GM19467 (cell line): ENCODE measurements at regions not wholly inside any gene's neighbourhood (a gene's known extent, or its start where the extent isn't known, plus 50 kb on each side); places are given as distances from the start of the nearest gene placed in this dataset.
"Not testable (repeated sequence)": the region's sequence is repeated elsewhere in the genome, so short reads cannot be mapped to it uniquely, and the experiment has no call there.

Experiments used
- ATAC-seq: cut with Tn5 transposase; IDR thresholded peaks from one replicate; pipeline ENCODE4 v1.9.1; 2021; ENCODE audit warnings: mild to moderate bottlenecking, moderate library complexity; ENCODE audit not compliant: unreplicated experiment

GRCh38 chr7:149607683-149608082, 110.1 kb upstream of the ZNF746 start:
- ATAC-seq = no peak

GRCh38 chr7:149606826-149607225, 109.2 kb upstream of the ZNF746 start:
- no peak for ATAC-seq

- no peak for ATAC-seq
Observed at GRCh38 chr7:149605696-149606095, 108.1 kb upstream of the ZNF746 start.

- ATAC-seq = no peak
Observed at GRCh38 chr7:149604521-149604920, 106.9 kb upstream of the ZNF746 start.

DNA sequence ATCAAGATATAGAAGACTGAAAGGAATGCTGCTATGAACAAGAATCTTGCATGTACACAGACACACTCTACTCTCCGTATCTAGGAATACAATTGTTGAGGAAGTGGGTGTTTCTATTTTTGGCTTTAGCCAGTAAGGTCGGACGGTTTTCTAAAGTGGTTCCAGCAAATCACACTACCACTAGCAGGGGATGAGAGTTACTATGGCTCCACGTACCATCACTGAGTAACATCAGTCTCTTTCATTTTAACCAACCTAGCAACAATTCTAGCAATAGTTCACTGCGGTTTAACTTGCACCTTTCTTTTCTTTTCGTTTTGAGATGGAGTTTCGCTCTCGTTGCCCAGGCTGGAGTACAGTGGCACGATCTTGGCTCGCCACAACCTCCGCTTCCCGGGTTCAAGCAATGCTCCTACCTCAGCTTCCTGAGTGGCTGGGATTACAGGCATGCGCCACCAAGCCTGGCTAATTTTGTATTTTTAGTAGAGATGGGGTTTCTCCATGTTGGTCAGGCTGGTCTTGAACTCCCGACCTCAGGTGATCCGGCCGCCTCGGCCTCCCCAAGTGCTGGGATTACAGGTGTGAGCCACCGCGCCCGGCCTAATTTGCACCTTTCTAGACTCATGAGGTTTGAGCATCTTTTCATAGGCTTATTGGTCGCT, 103.2 kb upstream of the ZNF746 start:
- peak; percentile 95 for ATAC-seq

GRCh38 chr7:149599636-149600206, 102.1 kb upstream of the ZNF746 start:
- ATAC-seq = no peak

DNA sequence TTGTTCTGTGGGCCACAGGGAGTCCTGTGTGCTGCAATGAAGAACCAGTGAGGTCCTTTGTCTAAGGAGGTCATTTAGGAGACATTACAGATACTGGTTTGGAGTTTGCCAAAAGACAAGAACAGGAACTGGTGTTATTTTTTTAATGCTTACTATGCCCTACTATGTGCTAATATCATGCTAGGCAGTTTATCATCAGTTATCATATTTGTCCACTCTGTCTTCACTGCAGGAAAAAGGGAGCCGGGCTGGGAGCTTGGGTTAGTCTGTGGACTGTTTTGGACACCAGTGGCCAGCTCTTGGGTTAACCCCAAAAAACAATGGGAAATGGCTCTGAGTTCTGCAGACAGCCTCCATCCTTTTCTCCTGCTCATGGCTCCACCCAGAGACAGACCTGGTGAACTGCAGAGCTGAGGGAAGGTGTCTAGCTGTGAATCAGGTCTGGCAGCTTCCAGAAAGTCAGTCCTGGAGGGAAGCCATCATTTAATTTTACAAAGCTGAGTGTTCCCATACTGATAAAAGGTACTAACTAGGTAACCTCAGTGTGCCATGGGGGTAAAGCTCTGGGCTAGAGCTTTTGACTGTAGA, 101.2 kb upstream of the ZNF746 start:
- ATAC-seq = no peak

DNA sequence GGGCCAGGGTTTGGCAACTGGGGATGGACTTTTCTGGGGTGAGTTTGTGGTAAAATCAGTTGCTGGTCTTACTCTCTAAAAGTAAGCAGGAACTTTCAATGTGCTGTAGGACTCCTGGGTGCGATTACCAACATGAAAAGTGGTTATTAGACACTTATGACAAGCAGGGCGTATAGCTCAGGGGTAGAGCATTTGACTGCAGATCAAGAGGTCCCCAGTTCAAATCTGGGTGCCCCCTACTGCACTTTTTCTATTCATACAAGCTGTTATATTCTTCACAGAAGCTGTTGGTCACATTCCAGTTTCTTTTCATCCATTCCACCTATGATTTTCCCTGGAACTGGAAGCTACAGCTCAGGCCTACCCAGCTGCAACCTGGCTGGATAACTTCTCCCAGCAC, 100.2 kb upstream of the ZNF746 start:
- ATAC-seq = not testable (repeated sequence)

DNA sequence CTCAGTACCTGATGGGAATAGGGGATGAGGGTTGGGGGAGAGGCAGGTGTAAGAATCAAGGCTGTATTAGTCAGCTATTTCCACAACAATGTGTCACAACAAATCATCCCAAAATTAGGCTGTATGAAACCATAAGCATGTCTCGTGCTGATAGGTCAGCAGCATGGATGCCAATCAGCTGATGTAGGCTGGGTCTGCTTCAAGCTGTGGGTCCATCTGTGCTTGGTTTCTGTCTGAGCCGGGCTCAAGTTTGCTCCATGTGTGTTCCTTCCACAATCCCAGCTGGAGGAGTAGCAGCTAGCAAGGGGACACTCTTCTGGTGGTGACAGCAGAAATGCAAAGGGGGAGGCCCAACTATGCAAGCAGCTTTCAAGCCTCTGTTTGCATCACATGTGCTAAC, 97.9 kb upstream of the ZNF746 start:
- no peak for ATAC-seq

DNA sequence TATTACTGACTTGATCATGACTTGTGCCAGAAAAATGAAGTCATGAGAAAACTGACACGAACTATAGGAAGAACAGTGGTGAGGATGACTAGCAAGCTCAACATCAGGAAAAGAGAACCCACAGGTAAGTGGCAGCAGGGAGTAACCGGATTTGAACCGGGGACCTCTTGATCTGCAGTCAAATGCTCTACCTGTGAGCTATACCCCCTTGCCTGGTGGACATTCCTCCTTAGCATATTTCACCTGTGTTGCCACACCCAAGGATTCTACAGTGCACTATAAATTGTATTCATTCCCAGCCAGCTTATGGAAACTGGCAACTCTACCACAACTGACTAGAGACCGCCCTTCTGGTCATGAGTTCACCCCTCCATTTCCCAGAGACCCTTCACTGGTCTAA, 97.5 kb upstream of the ZNF746 start:
- ATAC-seq = no peak

GRCh38 chr7:149588930-149589329, 91.3 kb upstream of the ZNF746 start:
- ATAC-seq = no peak

DNA sequence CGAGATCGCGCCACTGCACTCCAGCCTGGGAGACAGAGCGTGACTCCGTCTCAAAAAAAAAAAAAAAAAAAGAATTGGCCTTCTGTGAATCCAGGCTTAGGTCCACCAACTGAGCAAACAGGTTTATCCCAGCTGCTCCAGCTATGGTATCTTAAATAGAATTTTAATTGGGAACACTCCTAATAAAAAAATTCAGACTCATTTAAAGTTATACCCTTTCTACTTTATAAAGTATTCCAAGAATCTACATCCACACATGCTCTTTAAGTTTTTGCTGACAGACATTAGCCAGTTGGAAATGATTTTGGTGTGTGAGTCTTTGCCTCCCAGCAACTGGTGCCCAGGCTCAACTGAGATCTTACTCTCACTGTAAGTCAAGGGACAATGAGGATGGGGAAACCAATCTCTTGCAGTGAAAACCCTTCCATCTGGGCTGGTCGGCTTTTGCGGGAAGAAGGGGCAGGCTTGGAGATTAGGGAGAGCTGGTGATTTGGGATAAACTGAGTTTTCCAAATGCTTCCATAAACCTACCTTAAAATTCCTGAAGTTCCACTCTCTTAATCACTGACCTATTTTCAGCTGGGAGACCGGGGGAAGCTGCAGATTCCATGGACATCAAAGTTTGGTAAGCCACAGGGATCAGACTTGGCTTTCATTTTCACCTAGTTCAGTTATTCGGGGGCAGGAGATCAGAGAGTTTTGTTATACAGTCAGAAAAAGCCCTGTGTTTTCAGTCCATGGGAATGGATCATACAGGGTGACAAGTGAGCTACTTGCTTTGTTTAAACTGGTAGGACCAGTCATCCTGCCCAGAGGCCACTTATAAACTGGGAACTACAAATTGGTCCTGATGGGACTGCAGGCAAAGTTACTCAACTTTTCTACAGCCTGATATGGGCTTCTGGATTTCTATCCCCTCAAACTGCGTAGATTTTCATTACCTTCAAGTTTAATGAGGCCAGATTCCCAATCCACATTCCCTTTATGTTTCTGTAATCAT, 89.3 kb upstream of the ZNF746 start:
- no peak for ATAC-seq

- no peak for ATAC-seq
Observed at GRCh38 chr7:149584530-149584929, 86.9 kb upstream of the ZNF746 start.

DNA sequence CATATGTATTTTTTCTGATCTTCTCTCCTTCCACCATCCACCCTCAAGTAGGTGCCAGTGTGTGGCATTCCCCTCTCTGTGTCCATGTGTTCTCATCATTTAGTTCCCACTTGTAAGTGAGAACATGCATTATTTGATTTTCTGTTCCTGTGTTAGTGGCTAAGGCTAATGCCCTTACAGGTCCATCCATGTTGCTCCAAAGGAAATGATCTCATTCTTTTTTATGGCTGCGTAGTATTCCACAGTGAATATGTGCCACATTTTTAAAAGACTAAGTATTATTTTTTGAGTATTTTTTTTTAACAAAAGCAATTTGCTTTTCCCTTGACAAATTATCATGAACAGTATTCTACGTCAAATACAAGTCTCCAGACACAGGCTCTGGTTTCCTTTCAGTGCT, 86.4 kb upstream of the ZNF746 start:
- ATAC-seq = no peak

DNA sequence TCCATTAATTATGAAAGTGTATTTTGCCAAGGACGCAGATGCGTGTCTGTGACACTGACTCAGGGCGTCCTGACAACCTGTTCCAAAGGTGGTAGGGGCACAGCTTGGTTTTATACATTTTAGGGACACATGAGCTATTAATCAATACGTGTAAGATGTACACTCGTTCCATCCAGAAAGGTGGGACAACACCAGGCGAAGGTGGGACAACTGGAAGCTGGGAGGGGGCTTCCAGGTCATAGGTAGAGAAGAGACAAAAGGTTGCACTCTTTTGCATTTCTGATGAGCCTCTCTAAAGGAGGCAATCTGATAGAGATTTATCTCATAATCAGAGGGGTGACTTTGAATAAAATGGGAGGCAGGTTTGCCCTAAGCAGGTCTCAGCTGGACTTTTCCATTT, 82.7 kb upstream of the ZNF746 start:
- no peak for ATAC-seq

- not testable (repeated sequence) for ATAC-seq
Observed at GRCh38 chr7:149579365-149579764, 81.8 kb upstream of the ZNF746 start.

- not testable (repeated sequence) for ATAC-seq
Observed at GRCh38 chr7:149574428-149574827, 76.8 kb upstream of the ZNF746 start.

DNA sequence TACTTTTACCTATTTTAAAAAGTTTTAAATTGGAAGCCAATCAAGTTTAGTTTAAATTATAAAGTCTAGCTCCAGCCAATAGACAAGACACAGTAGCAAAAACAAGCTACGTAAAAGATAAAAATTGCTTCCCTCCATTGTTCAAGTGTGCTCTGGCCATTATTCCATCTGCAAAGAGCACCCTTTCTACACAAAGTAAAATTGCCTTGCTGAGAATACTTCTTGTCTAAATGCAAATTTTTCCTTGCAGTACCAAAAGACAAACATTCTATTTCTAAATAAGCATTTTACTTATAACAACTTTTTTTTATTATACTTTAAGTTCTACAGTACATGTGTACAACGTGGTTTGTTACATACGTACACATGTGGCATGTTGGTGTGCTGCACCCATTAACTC, 75.9 kb upstream of the ZNF746 start:
- no peak for ATAC-seq

GRCh38 chr7:149572920-149573319, 75.3 kb upstream of the ZNF746 start:
- ATAC-seq = not testable (repeated sequence)

DNA sequence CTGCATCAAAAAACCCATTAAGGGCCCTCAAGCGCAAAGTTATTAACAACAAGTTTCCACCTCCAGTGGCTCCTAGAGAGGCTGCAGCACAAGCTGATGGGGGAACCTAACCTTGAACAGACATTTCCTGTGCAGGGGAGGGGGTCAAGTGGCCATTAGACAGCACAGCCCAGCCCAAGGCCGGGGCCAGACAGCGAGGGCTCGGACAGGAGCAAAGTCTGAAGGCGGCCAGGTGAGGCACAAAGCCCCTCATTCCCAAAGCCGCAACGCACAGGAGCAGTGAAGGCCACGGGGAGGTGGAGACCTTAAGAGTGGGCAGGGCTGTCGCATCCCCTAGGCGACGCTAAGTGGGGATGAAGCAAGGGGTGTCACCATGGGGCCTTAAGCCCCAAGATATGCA, 73.2 kb upstream of the ZNF746 start:
- ATAC-seq = no peak

DNA sequence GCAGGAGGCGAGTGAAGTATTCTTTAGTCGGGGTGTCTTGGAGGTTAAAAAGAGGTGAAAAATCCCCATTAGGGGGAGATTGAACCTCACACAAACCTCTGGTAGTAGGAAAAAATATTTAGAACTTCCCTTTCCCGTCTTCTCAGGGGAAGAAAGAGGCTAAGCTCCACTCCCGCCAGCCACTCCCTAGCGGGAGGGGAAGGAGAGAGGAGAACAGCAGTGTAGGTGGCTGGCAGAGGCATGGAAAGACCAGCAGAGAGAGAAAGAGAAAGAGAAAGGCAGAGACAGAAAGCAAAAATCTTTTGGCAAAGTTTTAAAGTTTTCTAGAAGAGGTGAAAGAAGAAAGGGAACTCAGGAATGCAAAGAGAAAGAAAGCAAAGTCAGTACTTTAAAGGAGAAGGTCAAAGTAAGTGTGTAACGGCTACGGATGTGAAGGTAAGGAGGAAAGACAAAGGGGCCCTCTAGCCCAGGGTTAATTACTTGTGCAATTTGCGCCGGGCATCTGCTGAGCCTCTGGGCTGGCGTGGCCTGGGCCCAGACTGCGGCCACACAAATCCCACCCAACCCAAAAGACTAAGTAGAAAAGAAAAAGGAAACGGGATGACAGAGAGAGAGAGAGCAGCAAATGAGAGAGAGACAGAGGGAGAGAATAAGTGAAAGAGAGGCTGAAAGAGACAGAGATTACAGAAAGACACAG, 72.3 kb upstream of the ZNF746 start:
- no peak for ATAC-seq
